ENCODE measurements at regions not wholly inside any gene's neighbourhood (a gene's known extent, or its start where the extent isn't known, plus 50 kb on each side); places are given as distances from the start of the nearest gene placed in this dataset.

DNA sequence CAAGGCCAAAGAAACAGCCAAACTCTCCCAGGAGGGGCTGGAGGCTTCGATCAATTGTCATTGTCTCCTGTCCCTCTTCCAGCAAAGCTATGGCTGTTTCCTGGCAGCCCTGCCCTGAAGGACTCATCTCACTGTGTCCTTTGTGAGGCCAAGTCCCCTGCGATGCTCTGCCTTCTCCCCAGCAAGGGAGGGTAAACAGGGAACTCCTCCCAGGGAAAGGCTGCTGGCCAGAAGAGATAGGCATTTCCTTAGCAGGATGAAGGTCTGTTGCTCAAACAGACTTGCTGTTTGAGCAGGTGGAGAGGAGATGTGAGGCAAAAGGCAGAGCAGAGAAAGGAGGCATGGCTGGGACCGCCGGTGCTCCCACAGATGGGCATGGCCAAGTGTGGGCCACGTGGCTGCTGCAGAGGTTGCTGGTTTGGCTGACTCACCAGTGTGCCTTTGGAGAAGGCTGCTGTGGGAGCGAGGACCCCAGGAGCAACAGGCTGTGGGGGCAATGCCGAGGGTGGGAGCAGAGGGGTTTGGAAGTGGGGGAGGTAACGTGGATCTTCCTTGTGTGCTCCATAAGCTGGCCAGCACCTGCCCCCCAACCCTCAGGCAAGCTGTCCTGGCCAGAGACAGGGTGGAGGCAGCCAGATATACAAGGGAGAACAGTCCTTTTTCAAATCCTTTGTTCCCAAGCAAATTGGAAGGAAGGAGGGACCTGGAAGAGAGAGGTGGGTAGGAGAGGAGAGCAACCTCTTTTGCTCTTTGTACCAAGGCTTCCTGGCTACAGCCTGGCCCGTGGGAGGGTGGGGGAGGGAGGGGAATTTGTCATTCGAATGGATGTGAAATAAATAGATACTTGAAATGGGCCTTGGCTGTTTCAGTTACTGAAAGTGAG lies 449.8 kb downstream of the SIPA1L2 start:
- Histone ChIP-seq H3K4me2 (ENCODE audit: insufficient read depth, low read length) (no peak overlapping the region), H2AFZ (ENCODE audit: low read depth, low read length) (no peak overlapping the region), H4K20me1 (replicated peaks; ENCODE audit: control insufficient read depth, extremely low read depth, insufficient read depth, low read length) (no peaks in the 10 kb centered on the region), H3K79me2 (ENCODE audit: control insufficient read depth, insufficient read depth, low read length) (no peaks in the 10 kb centered on the region), H3K4me1 (ENCODE audit: control insufficient read depth, extremely low read depth, insufficient read depth, low read length) (no peaks in the 10 kb centered on the region), H3K9ac (replicated peaks; ENCODE audit: extremely low read depth, insufficient read depth, low read length) (no peak overlapping the region), H3K9me1 (replicated peaks; ENCODE audit: control insufficient read depth, extremely low read depth, insufficient read depth, low read length) (no peaks in the 10 kb centered on the region), H3K9me3 (replicated peaks; ENCODE audit: control insufficient read depth, insufficient read depth, low read length) (no peaks in the 10 kb centered on the region), H3K36me3 (ENCODE audit: control insufficient read depth in 2 of 2, extremely low read depth in 1 of 2, insufficient read depth in 2 of 2, low read length in 2 of 2) (no peaks in the 10 kb centered on the region), H3K27me3 (ENCODE audit: control insufficient read depth in 2 of 2, insufficient read depth in 2 of 2, low read length in 2 of 2) (no peaks in the 10 kb centered on the region), H3K27ac (ENCODE audit: insufficient read depth, low read depth, low read length) (no peak overlapping the region), H3K4me3 (replicated peaks in 1 of 3; ENCODE audit: insufficient read depth in 1 of 3, low read depth in 1 of 3, low read length in 3 of 3) (no peak overlapping the region)
- CTCF ChIA-PET: no interaction called here
- TF ChIP-seq, protein P1, sequence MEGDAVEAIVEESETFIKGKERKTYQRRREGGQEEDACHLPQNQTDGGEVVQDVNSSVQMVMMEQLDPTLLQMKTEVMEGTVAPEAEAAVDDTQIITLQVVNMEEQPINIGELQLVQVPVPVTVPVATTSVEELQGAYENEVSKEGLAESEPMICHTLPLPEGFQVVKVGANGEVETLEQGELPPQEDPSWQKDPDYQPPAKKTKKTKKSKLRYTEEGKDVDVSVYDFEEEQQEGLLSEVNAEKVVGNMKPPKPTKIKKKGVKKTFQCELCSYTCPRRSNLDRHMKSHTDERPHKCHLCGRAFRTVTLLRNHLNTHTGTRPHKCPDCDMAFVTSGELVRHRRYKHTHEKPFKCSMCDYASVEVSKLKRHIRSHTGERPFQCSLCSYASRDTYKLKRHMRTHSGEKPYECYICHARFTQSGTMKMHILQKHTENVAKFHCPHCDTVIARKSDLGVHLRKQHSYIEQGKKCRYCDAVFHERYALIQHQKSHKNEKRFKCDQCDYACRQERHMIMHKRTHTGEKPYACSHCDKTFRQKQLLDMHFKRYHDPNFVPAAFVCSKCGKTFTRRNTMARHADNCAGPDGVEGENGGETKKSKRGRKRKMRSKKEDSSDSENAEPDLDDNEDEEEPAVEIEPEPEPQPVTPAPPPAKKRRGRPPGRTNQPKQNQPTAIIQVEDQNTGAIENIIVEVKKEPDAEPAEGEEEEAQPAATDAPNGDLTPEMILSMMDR (IDR thresholded peaks at IDR 0.05; ENCODE audit: extremely low read depth in 1 of 2, insufficient read depth in 1 of 2, low read depth in 1 of 2, low read length in 2 of 2): no peak
- TF ChIP-seq POLR2AphosphoS5 (IDR thresholded peaks at IDR 0.05; ENCODE audit: insufficient read depth, low read depth, low read length) (no peak), POLR2A (IDR thresholded peaks at IDR 0.05; ENCODE audit: low read depth, low read length) (no peak), JUN (IDR thresholded peaks at IDR 0.05; ENCODE audit: borderline replicate concordance, insufficient read depth, insufficient read length, low read depth) (no peak), MYC (IDR thresholded peaks at IDR 0.05; ENCODE audit: low read depth, low read length) (no peak), EZH2 (IDR thresholded peaks at IDR 0.05; ENCODE audit: borderline replicate concordance, low read depth, low read length, severe bottlenecking) (no peak), GATA2 (IDR thresholded peaks at IDR 0.05; ENCODE audit: insufficient read depth, insufficient read length, low read depth, low read length) (no peak), FOS (IDR thresholded peaks at IDR 0.05; ENCODE audit: borderline replicate concordance, insufficient read depth, low read length) (no peak)
- TF ChIP-seq, protein P2, sequence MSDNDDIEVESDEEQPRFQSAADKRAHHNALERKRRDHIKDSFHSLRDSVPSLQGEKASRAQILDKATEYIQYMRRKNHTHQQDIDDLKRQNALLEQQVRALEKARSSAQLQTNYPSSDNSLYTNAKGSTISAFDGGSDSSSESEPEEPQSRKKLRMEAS (IDR thresholded peaks at IDR 0.05; ENCODE audit: insufficient read depth, insufficient read length): no peak
- dilution Hi-C loops (cut with MboI; ENCODE audit: extremely low pct_ligation_motif_present, low sequenced_read_pairs) (no loop called here), intact Hi-C loops (cut with micrococcal nuclease) (loop anchor here (10.0 kb wide), 1 partner anchor 425 kb away; no protein-coding TSS in a partner anchor)
- POLR2A ChIA-PET: no interaction called here
- DNase-seq (ENCODE audit: low read depth, low spot score) (no peak), FAIRE-seq (no peak)
- no TSS peak for BruUV-seq (replicated peaks)

Data from endothelial cell of umbilical vein (primary cell).